ENCODE measurements at regions not wholly inside any gene's neighbourhood (a gene's known extent, or its start where the extent isn't known, plus 50 kb on each side); places are given as distances from the start of the nearest gene placed in this dataset.

GRCh38 chr1:82783044-82783443, 982.3 kb downstream of the ADGRL2 start:
- TF ChIP-seq EZH2 (IDR thresholded peaks at IDR 0.05; ENCODE audit: borderline replicate concordance, low read depth, low read length, poor library complexity, severe bottlenecking) (no peak), CTCF (conservative IDR thresholded peaks at IDR 0.05; ENCODE audit: low read depth, low read length) (no peak)

Measured in A673 (cell line).